ENCODE measurements at regions not wholly inside any gene's neighbourhood (a gene's known extent, or its start where the extent isn't known, plus 50 kb on each side); places are given as distances from the start of the nearest gene placed in this dataset.

- no peaks in the 10 kb centered on the region for H3K36me3 ChIP-seq (ENCODE audit: control insufficient read depth in 5 of 5, insufficient read depth in 5 of 5, low read length in 5 of 5)
- no peak overlapping the region for H3K9ac ChIP-seq (ENCODE audit: low read length in 5 of 5)
- no peaks in the 10 kb centered on the region for H3K9me3 ChIP-seq (ENCODE audit: control insufficient read depth in 5 of 5, low read length in 5 of 5)
- peaks cover 1 to 32% (median 15%) of the 10 kb centered on the region in 5 donors for H3K4me1 ChIP-seq (ENCODE audit: control insufficient read depth in 5 of 5, insufficient read depth in 5 of 5, low read length in 5 of 5)
- H3K4me3 ChIP-seq (ENCODE audit: low read depth in 1 of 5, low read length in 5 of 5): no peak overlapping the region
- no peaks in the 10 kb centered on the region for H3K27me3 ChIP-seq (ENCODE audit: control insufficient read depth in 5 of 5, insufficient read depth in 4 of 5, low read length in 5 of 5)
- no peak overlapping the region for H3K27ac ChIP-seq (ENCODE audit: low read depth, low read length)
These were observed 50.5 kb downstream of the PALM2AKAP2 start for GRCh38 chr9:109830545-109830944.

GRCh38 chr9:109831998-109832658 is 52.1 kb downstream of the PALM2AKAP2 start:
- Histone ChIP-seq H3K27ac (ENCODE audit: low read depth, low read length) (no peak overlapping the region), H3K9me3 (ENCODE audit: control insufficient read depth in 5 of 5, low read length in 5 of 5) (no peaks in the 10 kb centered on the region), H3K36me3 (ENCODE audit: control insufficient read depth in 5 of 5, insufficient read depth in 5 of 5, low read length in 5 of 5) (no peaks in the 10 kb centered on the region), H3K4me3 (ENCODE audit: low read depth in 1 of 5, low read length in 5 of 5) (no peak overlapping the region), H3K9ac (ENCODE audit: low read length in 5 of 5) (no peak overlapping the region), H3K27me3 (ENCODE audit: control insufficient read depth in 5 of 5, insufficient read depth in 4 of 5, low read length in 5 of 5) (no peaks in the 10 kb centered on the region), H3K4me1 (ENCODE audit: control insufficient read depth in 5 of 5, insufficient read depth in 5 of 5, low read length in 5 of 5) (peaks cover 1 to 32% (median 15%) of the 10 kb centered on the region in 5 donors)

- no peak overlapping the region for H3K27ac ChIP-seq (ENCODE audit: low read depth, low read length)
- no peak overlapping the region for H3K4me3 ChIP-seq (ENCODE audit: low read depth in 1 of 5, low read length in 5 of 5)
- no peak overlapping the region for H3K9ac ChIP-seq (ENCODE audit: low read length in 5 of 5)
- H3K27me3 ChIP-seq (ENCODE audit: control insufficient read depth in 5 of 5, insufficient read depth in 4 of 5, low read length in 5 of 5): no peaks in the 10 kb centered on the region
- no peaks in the 10 kb centered on the region for H3K36me3 ChIP-seq (ENCODE audit: control insufficient read depth in 5 of 5, insufficient read depth in 5 of 5, low read length in 5 of 5)
- peaks cover 1 to 32% (median 15%) of the 10 kb centered on the region in 5 donors for H3K4me1 ChIP-seq (ENCODE audit: control insufficient read depth in 5 of 5, insufficient read depth in 5 of 5, low read length in 5 of 5)
- no peaks in the 10 kb centered on the region for H3K9me3 ChIP-seq (ENCODE audit: control insufficient read depth in 5 of 5, low read length in 5 of 5)
These were observed 54.9 kb downstream of the PALM2AKAP2 start for GRCh38 chr9:109834855-109835254.

GRCh38 chr9:109843641-109844040 is 63.6 kb downstream of the PALM2AKAP2 start:
- H3K4me3 ChIP-seq (ENCODE audit: low read depth in 1 of 5, low read length in 5 of 5): no peak overlapping the region
- H3K27ac ChIP-seq (ENCODE audit: low read depth, low read length): no peak overlapping the region
- no peak overlapping the region for H3K9ac ChIP-seq (ENCODE audit: low read length in 5 of 5)
- no peaks in the 10 kb centered on the region for H3K27me3 ChIP-seq (ENCODE audit: control insufficient read depth in 5 of 5, insufficient read depth in 4 of 5, low read length in 5 of 5)
- no peaks in the 10 kb centered on the region for H3K9me3 ChIP-seq (ENCODE audit: control insufficient read depth in 5 of 5, low read length in 5 of 5)
- H3K36me3 ChIP-seq (ENCODE audit: control insufficient read depth in 5 of 5, insufficient read depth in 5 of 5, low read length in 5 of 5): no peaks in the 10 kb centered on the region
- H3K4me1 ChIP-seq (ENCODE audit: control insufficient read depth in 5 of 5, insufficient read depth in 5 of 5, low read length in 5 of 5): peaks cover 0 to 12% (median 9%) of the 10 kb centered on the region in 5 donors

- Histone ChIP-seq H3K36me3 (ENCODE audit: control insufficient read depth in 5 of 5, insufficient read depth in 5 of 5, low read length in 5 of 5) (no peaks in the 10 kb centered on the region), H3K9me3 (ENCODE audit: control insufficient read depth in 5 of 5, low read length in 5 of 5) (no peaks in the 10 kb centered on the region), H3K27me3 (ENCODE audit: control insufficient read depth in 5 of 5, insufficient read depth in 4 of 5, low read length in 5 of 5) (no peaks in the 10 kb centered on the region), H3K9ac (ENCODE audit: low read length in 5 of 5) (no peak overlapping the region), H3K4me3 (ENCODE audit: low read depth in 1 of 5, low read length in 5 of 5) (no peak overlapping the region), H3K4me1 (ENCODE audit: control insufficient read depth in 5 of 5, insufficient read depth in 5 of 5, low read length in 5 of 5) (peaks cover 0 to 12% (median 9%) of the 10 kb centered on the region in 5 donors), H3K27ac (ENCODE audit: low read depth, low read length) (no peak overlapping the region)
These were observed 65.2 kb downstream of the PALM2AKAP2 start for GRCh38 chr9:109845226-109845625.

- H3K4me3 ChIP-seq (ENCODE audit: low read depth in 1 of 5, low read length in 5 of 5): no peak overlapping the region
- no peaks in the 10 kb centered on the region for H3K9me3 ChIP-seq (ENCODE audit: control insufficient read depth in 5 of 5, low read length in 5 of 5)
- no peak overlapping the region for H3K27ac ChIP-seq (ENCODE audit: low read depth, low read length)
- no peaks in the 10 kb centered on the region for H3K27me3 ChIP-seq (ENCODE audit: control insufficient read depth in 5 of 5, insufficient read depth in 4 of 5, low read length in 5 of 5)
- peaks cover 0 to 12% (median 9%) of the 10 kb centered on the region in 5 donors for H3K4me1 ChIP-seq (ENCODE audit: control insufficient read depth in 5 of 5, insufficient read depth in 5 of 5, low read length in 5 of 5)
- H3K9ac ChIP-seq (ENCODE audit: low read length in 5 of 5): no peak overlapping the region
- no peaks in the 10 kb centered on the region for H3K36me3 ChIP-seq (ENCODE audit: control insufficient read depth in 5 of 5, insufficient read depth in 5 of 5, low read length in 5 of 5)
These were observed 66.8 kb downstream of the PALM2AKAP2 start for GRCh38 chr9:109846776-109847175.

DNA sequence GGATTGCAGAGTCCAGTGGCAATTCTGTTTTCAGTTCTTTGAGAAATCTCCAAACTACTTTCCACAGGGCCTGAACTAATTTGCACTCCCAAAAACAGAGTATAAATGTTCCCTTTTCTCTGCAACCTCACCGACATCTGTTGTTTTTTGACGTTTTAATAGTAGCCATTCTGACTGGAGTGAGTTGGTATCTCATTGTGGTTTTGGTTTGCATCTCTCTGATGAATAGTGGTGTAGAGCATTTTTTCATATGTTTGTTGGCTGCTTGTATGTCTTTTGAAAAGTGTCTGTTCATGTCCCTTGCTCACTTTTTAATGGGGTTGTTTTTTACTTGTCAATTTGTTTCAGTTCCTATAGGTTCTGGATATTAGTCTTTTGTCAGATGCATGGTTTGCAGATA is 72.6 kb downstream of the PALM2AKAP2 start:
- Histone ChIP-seq H3K9ac (ENCODE audit: low read length in 5 of 5) (no peak overlapping the region), H3K4me3 (ENCODE audit: low read depth in 1 of 5, low read length in 5 of 5) (no peak overlapping the region), H3K4me1 (ENCODE audit: control insufficient read depth in 5 of 5, insufficient read depth in 5 of 5, low read length in 5 of 5) (peaks cover 0 to 4% (median 2%) of the 10 kb centered on the region in 5 donors), H3K27me3 (ENCODE audit: control insufficient read depth in 5 of 5, insufficient read depth in 4 of 5, low read length in 5 of 5) (no peaks in the 10 kb centered on the region), H3K36me3 (ENCODE audit: control insufficient read depth in 5 of 5, insufficient read depth in 5 of 5, low read length in 5 of 5) (no peaks in the 10 kb centered on the region), H3K9me3 (ENCODE audit: control insufficient read depth in 5 of 5, low read length in 5 of 5) (no peaks in the 10 kb centered on the region), H3K27ac (ENCODE audit: low read depth, low read length) (no peak overlapping the region)

DNA sequence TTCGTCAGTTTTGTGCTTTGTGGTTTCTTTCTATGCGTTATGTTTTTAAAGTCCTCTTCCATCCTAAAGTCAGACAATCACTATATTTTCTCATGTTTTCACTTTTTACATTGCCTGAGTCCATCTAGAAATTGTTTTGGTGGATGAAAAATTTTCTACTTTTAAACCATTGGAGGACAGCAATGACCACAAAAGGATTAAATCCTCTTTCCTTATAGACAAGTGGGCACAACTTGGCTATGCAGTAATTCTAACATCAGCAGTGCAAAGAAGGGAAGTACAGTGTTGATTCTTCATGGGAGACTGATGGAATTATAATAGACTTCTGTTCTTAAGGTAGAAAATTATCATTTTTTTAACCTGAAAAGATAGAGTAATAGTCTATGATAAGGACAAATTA is 75.5 kb downstream of the PALM2AKAP2 start:
- peaks cover 0 to 8% (median 2%) of the 10 kb centered on the region in 5 donors for H3K4me1 ChIP-seq (ENCODE audit: control insufficient read depth in 5 of 5, insufficient read depth in 5 of 5, low read length in 5 of 5)
- no peak overlapping the region for H3K9ac ChIP-seq (ENCODE audit: low read length in 5 of 5)
- no peak overlapping the region for H3K27ac ChIP-seq (ENCODE audit: low read depth, low read length)
- H3K36me3 ChIP-seq (ENCODE audit: control insufficient read depth in 5 of 5, insufficient read depth in 5 of 5, low read length in 5 of 5): no peaks in the 10 kb centered on the region
- no peaks in the 10 kb centered on the region for H3K27me3 ChIP-seq (ENCODE audit: control insufficient read depth in 5 of 5, insufficient read depth in 4 of 5, low read length in 5 of 5)
- no peak overlapping the region for H3K4me3 ChIP-seq (ENCODE audit: low read depth in 1 of 5, low read length in 5 of 5)
- no peaks in the 10 kb centered on the region for H3K9me3 ChIP-seq (ENCODE audit: control insufficient read depth in 5 of 5, low read length in 5 of 5)

- no peak overlapping the region for H3K4me3 ChIP-seq (ENCODE audit: low read depth in 1 of 5, low read length in 5 of 5)
- no peaks in the 10 kb centered on the region for H3K36me3 ChIP-seq (ENCODE audit: control insufficient read depth in 5 of 5, insufficient read depth in 5 of 5, low read length in 5 of 5)
- H3K27me3 ChIP-seq (ENCODE audit: control insufficient read depth in 5 of 5, insufficient read depth in 4 of 5, low read length in 5 of 5): no peaks in the 10 kb centered on the region
- no peak overlapping the region for H3K9ac ChIP-seq (ENCODE audit: low read length in 5 of 5)
- H3K9me3 ChIP-seq (ENCODE audit: control insufficient read depth in 5 of 5, low read length in 5 of 5): no peaks in the 10 kb centered on the region
- no peak overlapping the region for H3K27ac ChIP-seq (ENCODE audit: low read depth, low read length)
- peaks cover 2 to 20% (median 10%) of the 10 kb centered on the region in 5 donors for H3K4me1 ChIP-seq (ENCODE audit: control insufficient read depth in 5 of 5, insufficient read depth in 5 of 5, low read length in 5 of 5)
These were observed 76.8 kb downstream of the PALM2AKAP2 start for GRCh38 chr9:109856785-109857184.

DNA sequence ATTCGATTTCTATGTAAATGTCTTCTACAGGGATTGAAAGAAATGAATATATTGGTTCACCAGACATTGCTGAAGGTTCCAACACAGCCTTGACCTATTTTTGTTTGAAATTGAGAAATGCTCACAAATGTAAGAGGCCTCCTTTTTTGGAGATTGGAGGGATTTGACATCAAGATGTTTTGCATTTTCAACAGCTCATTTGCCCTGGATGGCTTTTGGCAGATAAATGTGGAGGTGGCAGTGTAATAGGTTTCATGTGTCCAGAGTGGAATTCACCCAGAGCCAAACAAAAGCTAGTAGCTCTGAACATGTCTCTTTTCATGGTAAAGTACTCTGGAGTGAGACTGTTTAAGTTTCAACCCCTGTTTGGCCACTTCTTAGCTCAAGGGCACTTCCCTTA is 77.3 kb downstream of the PALM2AKAP2 start:
- Histone ChIP-seq H3K27ac (ENCODE audit: low read depth, low read length) (no peak overlapping the region), H3K4me1 (ENCODE audit: control insufficient read depth in 5 of 5, insufficient read depth in 5 of 5, low read length in 5 of 5) (peaks cover 2 to 26% (median 16%) of the 10 kb centered on the region in 5 donors)

More for the DNA sequence above, 77.3 kb downstream of the PALM2AKAP2 start:
- Histone ChIP-seq H3K27me3 (ENCODE audit: control insufficient read depth in 5 of 5, insufficient read depth in 4 of 5, low read length in 5 of 5) (no peaks in the 10 kb centered on the region), H3K9ac (ENCODE audit: low read length in 5 of 5) (no peak overlapping the region), H3K9me3 (ENCODE audit: control insufficient read depth in 5 of 5, low read length in 5 of 5) (no peaks in the 10 kb centered on the region), H3K36me3 (ENCODE audit: control insufficient read depth in 5 of 5, insufficient read depth in 5 of 5, low read length in 5 of 5) (no peaks in the 10 kb centered on the region), H3K4me3 (ENCODE audit: low read depth in 1 of 5, low read length in 5 of 5) (no peak overlapping the region)

Data from subcutaneous abdominal adipose tissue (tissue), 5 donors.